Hepatocyte (in vitro differentiated cells): ENCODE measurements at regions not wholly inside any gene's neighbourhood (a gene's known extent, or its start where the extent isn't known, plus 50 kb on each side); places are given as distances from the start of the nearest gene placed in this dataset.
A peak's percentile ranks its signal among the peaks of the same experiment; 100 is the strongest.

Experiments used
- DNase-seq: peaks from one replicate; pipeline ENCODE4 v3.0.0-alpha.2; 2016; ENCODE audit warnings: low spot score
- H2AFZ ChIP-seq: fragments of 200-600 bp; sonication (generic); 2 replicates; pipeline ENCODE4 v1.6.0; 2016; ENCODE audit warnings: antibody characterized with exemption, mild to moderate bottlenecking
- H3K27ac ChIP-seq: fragments of 200-600 bp; sonication (generic); 2 replicates; pipeline ENCODE4 v1.5.1; 2016; ENCODE audit warnings: mild to moderate bottlenecking
- H3K27me3 ChIP-seq: fragments of 200-600 bp; sonication (generic); 2 replicates; pipeline ENCODE4 v1.6.1; 2016
- H3K36me3 ChIP-seq: fragments of 200-600 bp; sonication (generic); replicated peaks from 2 replicates; pipeline ENCODE4 v1.5.1; 2016; ENCODE audit warnings: low read depth; ENCODE audit not compliant: insufficient read depth
- H3K4me1 ChIP-seq: fragments of 200-600 bp; sonication (generic); 2 replicates; pipeline ENCODE4 v1.5.1; 2016; ENCODE audit warnings: mild to moderate bottlenecking, moderate library complexity; ENCODE audit not compliant: insufficient read depth
- H3K4me2 ChIP-seq: fragments of 200-600 bp; sonication (generic); 2 replicates; pipeline ENCODE4 v1.6.0; 2016
- H3K4me3 ChIP-seq: fragments of 200-600 bp; sonication (generic); 2 replicates; pipeline ENCODE4 v1.5.1; 2016; ENCODE audit warnings: mild to moderate bottlenecking
- H3K79me2 ChIP-seq: fragments of 200-600 bp; sonication (generic); 2 replicates; pipeline ENCODE4 v1.6.0; 2017; ENCODE audit warnings: mild to moderate bottlenecking
- H3K9me2 ChIP-seq: fragments of 200-600 bp; sonication (generic); replicated peaks from 2 replicates; pipeline ENCODE4 v1.6.0; 2017; ENCODE audit warnings: mild to moderate bottlenecking; ENCODE audit not compliant: insufficient read depth
- H3K9me3 ChIP-seq: fragments of 200-600 bp; sonication (generic); 2 replicates; pipeline ENCODE4 v1.5.1; 2016; ENCODE audit warnings: low read depth, mild to moderate bottlenecking
- H4K20me1 ChIP-seq: fragments of 200-600 bp; sonication (generic); 2 replicates; pipeline ENCODE4 v1.6.0; 2016; ENCODE audit warnings: mild to moderate bottlenecking; ENCODE audit not compliant: insufficient read depth, poor library complexity, severe bottlenecking
- CTCF ChIP-seq: fragments of 200-600 bp; sonication (generic); IDR thresholded peaks from 2 replicates; pipeline ENCODE4 v1.5.1; 2016; ENCODE audit warnings: antibody characterized with exemption, mild to moderate bottlenecking; ENCODE audit not compliant: poor library complexity
- EZH2 ChIP-seq: fragments of 200-600 bp; sonication (generic); IDR thresholded peaks from 2 replicates; pipeline ENCODE4 v1.6.1; 2016; ENCODE audit warnings: antibody characterized with exemption, mild to moderate bottlenecking, borderline replicate concordance
- EZH2phosphoT487 ChIP-seq: fragments of 200-600 bp; sonication (generic); IDR thresholded peaks from one replicate; pipeline ENCODE4 v1.6.1; 2018; ENCODE audit warnings: antibody characterized with exemption, mild to moderate bottlenecking, low read depth, moderate library complexity; ENCODE audit not compliant: unreplicated experiment, severe bottlenecking
- WGBS: methylation state at CpG from one replicate; pipeline ENCODE4 v1.1.6; 2016; ENCODE audit warnings: low lambda C conversion rate; ENCODE audit errors: missing lambda C conversion rate; 5-methylcytosine and 5-hydroxymethylcytosine counted together

GRCh38 chr3:77807312-77807711 is 767.4 kb downstream of the ROBO2 start:
- Histone ChIP-seq H3K4me1 (no peaks in the 10 kb centered on the region), H3K4me2 (no peak overlapping the region), H3K36me3 (no peaks in the 10 kb centered on the region), H2AFZ (no peak overlapping the region), H3K27me3 (no peaks in the 10 kb centered on the region), H3K4me3 (no peak overlapping the region), H4K20me1 (no peaks in the 10 kb centered on the region), H3K9me2 (no peaks in the 10 kb centered on the region), H3K79me2 (no peaks in the 10 kb centered on the region), H3K27ac (no peak overlapping the region), H3K9me3 (no peaks in the 10 kb centered on the region)
- no peak for DNase-seq
- 100% methylated on average over 3 of the region's 3 CpGs for WGBS
- TF ChIP-seq EZH2phosphoT487 (no peak), CTCF (no peak), EZH2 (no peak)

GRCh38 chr3:77814845-77815244 is 774.9 kb downstream of the ROBO2 start:
- Histone ChIP-seq H3K4me1 (no peaks in the 10 kb centered on the region), H3K9me2 (no peaks in the 10 kb centered on the region), H2AFZ (no peak overlapping the region), H3K79me2 (no peaks in the 10 kb centered on the region), H3K9me3 (no peaks in the 10 kb centered on the region), H3K27me3 (no peaks in the 10 kb centered on the region), H3K4me2 (no peak overlapping the region), H3K36me3 (no peaks in the 10 kb centered on the region), H3K27ac (no peak overlapping the region), H4K20me1 (no peaks in the 10 kb centered on the region), H3K4me3 (no peak overlapping the region)
- TF ChIP-seq EZH2phosphoT487: no peak
- no peak for TF ChIP-seq EZH2
- TF ChIP-seq CTCF: no peak
- no peak for DNase-seq

- Histone ChIP-seq H3K79me2 (no peaks in the 10 kb centered on the region), H3K4me1 (no peaks in the 10 kb centered on the region), H3K4me3 (no peak overlapping the region), H2AFZ (no peak overlapping the region), H4K20me1 (no peaks in the 10 kb centered on the region), H3K27ac (no peak overlapping the region), H3K36me3 (no peaks in the 10 kb centered on the region), H3K27me3 (no peaks in the 10 kb centered on the region), H3K4me2 (no peak overlapping the region), H3K9me2 (no peaks in the 10 kb centered on the region), H3K9me3 (no peaks in the 10 kb centered on the region)
- 78% methylated on average over 2 of the region's 2 CpGs for WGBS
- DNase-seq: no peak
- TF ChIP-seq CTCF (peak; percentile 29), EZH2phosphoT487 (no peak)
These were observed 775.6 kb downstream of the ROBO2 start for GRCh38 chr3:77815467-77815866.

- no peaks in the 10 kb centered on the region for H4K20me1 ChIP-seq
- no peaks in the 10 kb centered on the region for H3K36me3 ChIP-seq
- H3K4me3 ChIP-seq: no peak overlapping the region
- no peak for DNase-seq
- H3K27me3 ChIP-seq: no peaks in the 10 kb centered on the region
- TF ChIP-seq EZH2phosphoT487 (no peak), CTCF (no peak), EZH2 (no peak)
- H3K9me2 ChIP-seq: no peaks in the 10 kb centered on the region
- H3K79me2 ChIP-seq: no peaks in the 10 kb centered on the region
- no peak overlapping the region for H3K27ac ChIP-seq
- no peaks in the 10 kb centered on the region for H3K4me1 ChIP-seq
- WGBS: 57% methylated on average over 7 of the region's 7 CpGs
- no peaks in the 10 kb centered on the region for H3K9me3 ChIP-seq
- peak overlapping the region; percentile 32 for H3K4me2 ChIP-seq
- H2AFZ ChIP-seq: no peak overlapping the region
These were observed 776.5 kb downstream of the ROBO2 start for GRCh38 chr3:77816366-77816765.
